Islet precursor cell (in vitro differentiated cells): ENCODE measurements at regions not wholly inside any gene's neighbourhood (a gene's known extent, or its start where the extent isn't known, plus 50 kb on each side); places are given as distances from the start of the nearest gene placed in this dataset.

Experiments used
- DNase-seq: peaks from one replicate; pipeline ENCODE4 v3.0.0-alpha.2; 2018

DNA sequence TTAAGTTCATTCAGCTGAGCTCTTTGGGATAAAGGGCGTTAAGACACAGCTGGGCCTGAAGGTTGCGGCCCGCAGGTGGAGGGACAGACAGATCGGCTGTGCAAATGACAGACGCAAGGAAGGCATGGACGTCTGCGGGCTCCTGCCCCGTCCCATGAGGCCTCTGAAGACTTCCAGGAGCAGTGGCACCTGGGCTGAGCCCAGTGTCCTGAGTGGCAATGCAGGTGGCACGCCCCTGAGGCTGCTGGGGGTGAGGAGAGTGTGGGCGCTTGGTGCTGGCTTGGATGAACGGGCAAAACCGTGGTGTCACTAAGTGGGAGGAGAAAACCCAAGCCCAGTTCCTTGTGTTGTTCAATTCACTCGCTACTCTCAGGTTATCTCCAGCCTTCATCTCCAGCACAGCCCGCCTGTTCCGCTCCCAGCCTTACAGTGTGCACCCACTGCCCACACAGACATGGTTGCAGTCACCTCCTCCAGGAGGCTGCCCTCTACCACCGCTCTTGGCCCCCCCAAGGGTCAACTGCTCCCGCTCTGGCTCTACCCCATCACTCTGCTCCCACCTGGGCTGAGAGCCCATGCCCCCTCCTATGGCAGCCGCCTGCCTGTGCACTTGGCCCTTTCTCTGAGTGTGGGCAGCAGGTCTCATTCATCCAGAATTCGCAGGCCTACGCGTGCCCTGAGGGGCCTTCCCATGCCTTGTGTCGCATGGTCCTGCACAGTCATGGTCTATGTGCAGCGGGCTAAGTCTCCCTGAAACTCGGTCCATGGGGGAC lies 50.3 kb downstream of the PTGR3 start:
- DNase-seq: no peak

DNA sequence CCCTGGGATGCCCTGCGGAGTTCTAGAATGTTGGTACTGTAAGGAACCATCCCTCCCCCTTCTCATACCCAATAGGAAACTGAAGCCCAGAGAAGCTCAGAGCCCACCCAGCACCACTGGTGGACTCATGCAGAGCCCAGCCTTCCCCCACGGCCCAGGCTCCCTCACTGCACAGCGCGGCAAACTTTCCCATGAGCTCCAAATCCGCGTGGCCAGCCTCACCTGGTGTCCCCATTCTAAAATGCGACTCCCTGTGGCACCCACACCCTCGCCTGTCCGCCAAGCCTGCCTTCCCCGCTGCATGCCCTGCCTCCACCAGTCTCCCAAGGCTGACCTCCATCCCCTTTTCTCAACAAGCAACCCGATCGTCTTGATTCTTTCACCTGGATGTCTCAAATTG lies 51.1 kb downstream of the PTGR3 start:
- DNase-seq: no peak

DNA sequence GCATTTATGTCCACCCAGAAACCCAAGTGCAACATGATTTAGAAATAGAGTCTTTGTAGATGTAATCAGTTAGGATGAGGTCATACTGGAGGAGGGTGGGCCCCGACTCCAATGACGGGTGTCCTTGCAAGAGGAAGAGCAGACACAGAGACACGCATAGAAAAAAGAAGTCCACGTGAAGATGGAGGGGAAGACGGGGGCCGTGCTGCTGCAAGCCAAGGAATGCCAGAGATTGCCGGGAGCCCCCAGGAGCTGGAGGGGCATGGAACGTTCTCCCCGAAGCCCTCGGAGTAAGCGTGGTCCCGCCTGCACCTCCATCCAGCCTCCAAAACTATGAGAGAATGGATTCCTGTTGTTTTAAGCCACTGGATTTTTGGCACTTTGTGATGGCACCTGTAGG lies 51.6 kb downstream of the PTGR3 start:
- no peak for DNase-seq

DNA sequence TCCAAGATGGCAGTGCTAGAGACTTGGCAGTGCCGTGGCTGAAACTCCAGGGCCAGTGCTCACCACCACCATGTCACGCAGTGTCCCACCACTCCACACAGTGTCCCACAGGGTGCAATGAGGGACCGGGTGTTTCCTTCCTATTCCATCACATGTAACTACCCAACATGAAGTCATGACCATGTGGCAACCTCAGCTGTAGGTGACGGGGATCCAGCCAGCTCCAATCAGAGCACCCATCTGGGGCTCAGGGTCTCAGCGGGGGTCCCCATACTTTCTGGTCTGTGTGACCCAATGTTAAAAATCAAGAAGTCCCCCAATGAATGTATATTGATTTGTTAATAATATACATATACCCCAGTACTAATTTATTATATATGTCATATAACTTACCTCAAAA lies 52.1 kb downstream of the PTGR3 start:
- DNase-seq: no peak

DNA sequence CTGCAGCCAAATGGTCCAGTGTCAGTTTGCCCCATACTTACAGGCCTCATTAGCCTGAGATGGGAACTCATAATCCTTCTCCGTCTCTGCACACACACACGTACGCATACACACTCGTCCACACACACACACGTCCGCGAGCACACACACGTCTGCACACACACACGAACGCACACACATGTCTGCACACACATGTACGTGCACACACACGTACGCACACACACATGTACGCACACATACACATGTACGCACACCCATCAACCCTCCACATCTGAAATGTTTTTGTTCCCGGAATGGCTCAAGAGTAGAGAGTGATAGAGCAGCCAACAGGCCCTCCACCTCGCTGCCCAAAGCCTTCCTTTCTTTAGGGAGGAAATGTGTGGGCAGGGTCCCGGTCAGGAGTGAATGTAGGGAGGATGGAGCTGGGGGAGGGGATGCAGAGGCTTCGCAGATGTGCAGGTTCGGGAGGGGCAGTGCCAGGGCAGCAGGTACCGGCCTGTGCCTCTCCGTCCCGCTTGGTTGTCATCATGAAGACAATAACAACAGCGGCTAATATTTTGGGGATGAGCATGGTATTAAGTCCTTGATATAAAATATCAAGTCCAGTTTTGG lies 52.7 kb downstream of the PTGR3 start:
- no peak for DNase-seq

DNA sequence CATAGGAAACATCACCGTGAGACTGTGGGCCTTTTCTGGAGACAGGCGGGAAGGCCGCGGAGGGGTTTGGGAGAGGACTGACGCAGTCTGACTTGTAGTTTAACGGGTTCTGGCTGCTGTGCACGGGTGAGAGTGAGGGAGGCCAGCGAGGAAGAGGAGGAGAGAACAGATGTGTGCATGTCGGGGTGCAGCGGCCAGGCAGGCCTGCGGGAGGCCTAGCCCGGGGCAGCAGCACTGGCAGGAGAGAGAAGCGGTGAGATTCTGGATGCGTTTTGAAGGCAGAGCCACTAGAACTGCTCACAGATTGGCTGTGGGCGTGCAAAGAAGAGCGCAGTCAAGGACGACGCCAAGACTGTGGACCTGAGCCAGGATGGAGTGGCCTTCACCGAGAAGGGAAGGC lies 53.9 kb downstream of the PTGR3 start:
- no peak for DNase-seq

DNA sequence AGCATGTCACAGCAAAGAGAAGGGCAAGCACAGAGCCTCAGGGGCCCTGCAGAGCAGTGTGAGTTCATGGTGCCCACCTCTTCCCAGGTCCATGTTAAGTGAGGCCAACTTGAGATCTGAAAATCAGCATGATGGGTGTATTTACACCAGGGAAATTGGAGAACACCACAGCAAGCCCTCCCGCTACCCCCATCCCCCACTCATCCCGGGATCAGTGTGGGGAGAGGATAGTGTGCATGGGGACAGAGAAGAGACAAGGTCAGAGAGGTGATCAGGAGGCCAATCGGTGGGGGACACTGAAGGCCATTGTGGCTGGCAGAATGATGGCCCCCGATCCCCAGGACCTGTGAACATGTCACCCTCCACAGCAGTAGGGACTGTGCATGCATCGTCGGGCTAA lies 54.7 kb downstream of the PTGR3 start:
- DNase-seq: no peak

DNA sequence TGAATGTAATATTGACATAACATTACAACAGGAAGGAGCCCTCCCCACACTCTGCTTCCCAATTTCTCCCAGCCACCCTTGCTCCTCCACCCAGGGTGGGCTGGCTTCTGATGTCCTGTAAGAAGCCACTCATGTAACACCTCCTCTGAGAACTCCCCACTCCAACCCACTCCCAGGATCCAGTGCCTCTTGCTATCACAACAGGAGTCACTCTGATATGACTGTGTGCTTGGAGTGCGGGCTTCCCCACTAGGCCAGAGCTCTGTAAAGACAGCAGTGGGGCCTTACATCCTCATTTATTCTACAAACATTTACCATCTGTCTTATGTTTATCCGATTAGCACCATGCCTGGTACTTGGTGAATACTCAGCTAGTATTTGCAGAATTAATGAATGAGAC lies 65.1 kb downstream of the PTGR3 start:
- DNase-seq: no peak

DNA sequence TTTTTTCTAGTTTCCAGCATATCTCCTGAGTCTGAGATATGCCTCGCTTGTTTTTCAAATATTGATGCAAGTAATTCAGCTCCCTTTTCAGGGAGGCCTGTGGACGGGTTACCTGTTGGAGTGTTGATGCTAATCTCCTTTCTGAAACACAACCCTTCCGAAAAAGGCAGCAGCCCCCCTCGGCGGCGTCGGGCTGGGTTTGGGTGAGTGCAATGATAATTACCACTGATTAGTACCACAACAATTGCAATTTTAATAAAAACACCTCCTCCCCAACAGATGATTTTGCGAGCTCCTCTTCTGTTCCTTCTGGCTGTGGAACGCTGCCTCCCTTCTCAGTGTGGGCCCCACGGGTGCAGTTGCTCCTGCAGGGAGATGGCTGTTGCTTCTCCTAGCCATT lies 66.3 kb downstream of the PTGR3 start:
- DNase-seq: no peak

DNA sequence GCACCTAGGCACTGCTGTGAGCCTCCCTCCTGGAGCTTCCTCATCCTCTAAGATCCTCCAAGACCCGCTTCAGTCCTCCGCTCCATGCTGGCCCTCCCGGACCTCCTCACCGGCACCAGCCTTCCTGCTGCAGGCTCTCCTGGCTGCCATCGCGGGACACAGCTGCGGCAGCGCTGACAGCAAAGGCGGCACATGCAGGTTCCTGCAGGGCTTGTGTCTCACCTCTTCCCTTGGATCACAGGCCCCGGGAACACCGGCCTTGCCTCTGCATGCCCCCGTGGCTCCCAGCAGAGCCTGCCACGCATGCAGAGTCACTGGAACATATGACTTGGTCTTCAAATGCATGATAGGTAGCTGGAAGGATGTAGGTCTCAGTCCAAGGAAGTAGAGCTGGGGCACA lies 67.2 kb downstream of the PTGR3 start:
- DNase-seq: no peak

DNA sequence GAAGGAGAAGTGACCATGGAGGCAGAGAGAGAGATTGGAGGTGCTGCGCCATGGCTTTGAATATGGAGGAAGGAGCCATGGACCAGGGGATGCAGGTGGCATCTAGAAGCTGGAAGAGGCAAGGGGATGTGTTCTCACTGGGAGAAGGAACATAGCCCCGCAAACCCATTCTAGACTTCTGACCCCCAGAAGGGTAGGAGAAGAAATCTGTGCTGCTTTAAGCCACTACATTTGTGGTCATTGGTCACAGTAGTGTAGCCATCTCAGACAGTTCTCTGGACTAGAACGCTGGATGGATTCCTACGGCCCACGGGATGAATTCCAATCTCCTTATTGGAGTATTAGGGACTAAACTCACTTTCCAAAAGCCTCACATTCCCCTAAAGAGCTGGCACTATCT lies 67.8 kb downstream of the PTGR3 start:
- DNase-seq: no peak

DNA sequence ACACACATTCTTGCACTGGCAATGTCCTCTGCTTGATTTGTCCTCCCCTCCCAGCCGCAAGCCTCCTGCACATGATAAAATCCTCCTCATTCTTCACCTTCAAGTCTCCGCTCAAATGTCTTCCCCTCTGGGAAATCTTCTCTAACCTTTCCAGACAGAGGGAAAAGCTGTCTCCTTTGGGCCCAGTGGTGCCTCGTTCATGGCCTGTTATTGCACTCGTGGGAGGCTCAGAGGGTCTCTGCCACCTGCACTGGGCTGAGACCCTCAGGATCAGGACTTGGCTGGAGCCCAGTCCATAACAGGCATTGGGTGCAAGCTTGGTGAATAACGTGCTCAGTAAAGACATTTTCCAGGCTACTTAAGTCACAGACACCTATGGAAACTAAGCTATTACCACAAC lies 68.6 kb downstream of the PTGR3 start:
- no peak for DNase-seq

DNA sequence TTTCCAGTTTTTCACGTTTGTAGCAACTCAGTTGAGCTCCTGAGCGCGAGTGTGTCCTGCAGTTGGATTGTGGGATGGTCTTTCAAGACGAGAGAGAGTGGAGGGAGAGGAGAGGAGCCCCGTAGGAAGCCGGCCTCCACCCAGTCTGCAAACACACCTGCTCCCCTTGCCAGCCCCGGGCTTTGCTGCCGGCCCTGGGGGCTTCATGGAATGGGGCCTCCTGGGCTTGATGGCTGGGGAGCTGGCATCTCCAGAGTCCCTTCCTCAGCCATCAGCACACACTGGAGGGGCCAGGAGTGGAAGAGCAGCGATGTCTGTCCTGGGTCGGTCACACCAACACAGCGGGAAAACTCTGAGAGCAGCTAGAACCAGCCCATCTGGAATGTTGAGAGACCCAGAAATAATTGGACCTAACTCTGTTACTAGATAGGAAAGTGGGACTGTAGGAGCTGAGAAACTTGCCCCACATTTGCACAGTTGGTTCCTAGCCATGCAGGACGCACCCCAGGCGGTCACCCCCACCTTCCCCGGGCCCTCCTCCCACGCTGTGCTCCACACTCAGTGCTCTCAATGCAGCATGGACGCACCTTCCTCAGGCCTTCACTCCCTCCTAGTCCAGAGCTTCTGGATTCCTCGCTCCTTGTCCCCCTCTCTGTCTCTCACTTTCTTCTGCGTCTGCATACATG lies 69.6 kb downstream of the PTGR3 start:
- DNase-seq: no peak

DNA sequence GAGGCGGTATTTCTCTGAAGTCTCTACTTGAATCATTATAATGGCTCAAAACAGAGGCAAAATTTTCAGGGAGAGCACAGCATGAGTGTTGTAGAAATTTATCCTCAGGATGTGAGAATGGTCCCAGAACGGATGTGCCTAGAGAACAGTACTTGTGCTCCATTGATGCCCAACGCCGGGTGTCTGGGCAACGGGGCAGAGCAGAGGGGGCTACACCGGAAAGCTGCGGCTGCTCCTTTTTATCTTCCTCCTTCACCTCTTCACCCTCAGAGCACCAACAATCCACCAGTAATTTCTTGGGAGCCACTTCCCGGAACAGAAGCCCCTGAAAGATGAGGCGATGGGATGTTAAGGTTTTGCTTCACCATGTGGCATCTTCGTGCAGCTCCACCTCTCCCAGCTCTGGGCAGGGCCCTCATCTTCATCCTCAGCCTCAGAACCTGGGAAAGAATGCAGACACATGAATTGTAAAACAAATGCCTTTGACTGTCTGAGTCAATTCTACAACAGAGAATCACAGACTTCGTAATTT lies 71.5 kb downstream of the PTGR3 start:
- no peak for DNase-seq

DNA sequence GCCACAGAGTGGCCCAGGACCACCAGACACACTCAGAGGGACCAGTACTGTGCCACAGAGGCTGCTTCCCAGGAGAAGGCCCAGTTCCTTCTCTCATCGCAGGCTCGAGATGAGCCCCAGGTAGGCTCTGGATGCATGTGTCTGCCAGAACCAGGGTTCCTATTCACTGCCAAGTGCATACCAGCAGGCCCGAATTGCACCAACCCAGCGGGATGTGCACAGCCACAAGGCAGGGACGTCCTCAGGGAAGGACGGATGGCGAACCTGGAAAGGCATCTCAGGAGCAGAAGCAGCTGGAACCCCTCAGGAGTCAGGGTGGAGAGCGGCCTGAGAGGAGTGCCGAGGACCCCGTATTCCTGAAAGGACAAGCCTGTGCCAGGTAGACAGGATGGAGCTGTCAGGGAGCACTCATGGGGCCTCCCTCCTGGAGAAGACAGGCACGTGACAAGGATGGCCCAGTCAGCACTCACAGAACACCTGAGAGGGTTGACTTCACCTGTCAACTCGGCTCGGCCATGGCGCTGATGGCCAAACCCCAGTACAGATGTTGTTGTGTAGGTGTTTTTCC lies 73.7 kb downstream of the PTGR3 start:
- DNase-seq: no peak

DNA sequence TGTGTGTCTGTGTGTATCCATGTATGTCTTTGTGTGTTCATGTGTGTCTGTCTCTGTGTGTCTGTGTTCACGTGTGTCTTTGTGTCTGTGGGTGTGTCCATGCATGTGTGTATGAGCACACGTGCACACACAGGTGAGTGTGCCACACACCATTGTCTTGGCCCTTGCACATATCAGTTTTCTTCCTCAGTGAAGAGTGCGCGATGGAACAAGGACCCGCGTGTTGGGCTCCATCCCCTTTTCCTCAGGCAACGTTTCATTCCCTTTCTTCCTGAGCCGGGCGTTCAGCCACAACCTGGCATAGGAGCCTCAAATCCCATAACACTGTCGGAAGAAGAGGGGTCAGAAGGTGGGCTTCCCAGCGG lies 74.3 kb downstream of the PTGR3 start:
- no peak for DNase-seq

DNA sequence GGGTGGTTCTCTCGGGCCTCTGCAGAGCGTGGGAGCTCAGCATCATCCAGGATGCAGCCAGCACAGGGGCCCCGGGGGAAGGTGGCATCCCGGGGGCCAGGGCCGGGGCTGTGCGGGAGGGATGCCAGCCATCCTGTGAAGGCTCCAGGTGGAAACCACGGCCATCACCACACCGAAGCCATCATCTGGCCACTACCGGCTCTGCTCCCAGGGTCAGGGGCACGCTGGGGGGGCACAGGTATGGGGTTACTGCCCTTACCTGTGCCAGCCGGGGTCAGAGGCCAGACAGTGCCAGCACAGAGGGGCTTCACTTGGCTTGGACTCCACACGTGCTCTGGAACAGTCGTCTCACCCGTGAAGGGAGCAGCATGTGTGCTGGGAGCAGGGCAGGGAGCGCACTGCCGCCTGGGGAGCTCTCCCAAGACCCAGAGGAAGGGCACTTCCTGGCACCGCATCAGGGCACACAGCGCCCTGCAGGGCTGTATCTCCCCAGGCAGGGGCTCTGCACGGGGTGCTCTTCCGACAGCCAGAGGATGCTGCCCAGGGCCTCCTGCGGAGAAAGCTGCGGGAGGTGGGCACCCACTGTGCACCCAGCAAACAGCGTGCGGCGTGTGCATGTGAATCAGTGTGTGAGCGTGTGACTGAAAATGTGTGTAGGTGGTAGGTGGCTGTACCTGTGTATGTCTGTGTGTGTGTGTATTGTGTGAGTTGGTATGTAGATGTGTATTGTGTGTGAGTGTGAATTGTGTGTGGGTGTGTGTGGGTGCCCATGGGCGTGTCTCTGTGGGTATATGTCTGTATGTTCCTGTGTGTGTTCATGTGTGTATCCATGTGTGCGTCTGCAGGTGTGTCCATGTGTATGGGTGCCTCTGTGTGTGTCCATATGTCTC lies 75.0 kb downstream of the PTGR3 start:
- no peak for DNase-seq

DNA sequence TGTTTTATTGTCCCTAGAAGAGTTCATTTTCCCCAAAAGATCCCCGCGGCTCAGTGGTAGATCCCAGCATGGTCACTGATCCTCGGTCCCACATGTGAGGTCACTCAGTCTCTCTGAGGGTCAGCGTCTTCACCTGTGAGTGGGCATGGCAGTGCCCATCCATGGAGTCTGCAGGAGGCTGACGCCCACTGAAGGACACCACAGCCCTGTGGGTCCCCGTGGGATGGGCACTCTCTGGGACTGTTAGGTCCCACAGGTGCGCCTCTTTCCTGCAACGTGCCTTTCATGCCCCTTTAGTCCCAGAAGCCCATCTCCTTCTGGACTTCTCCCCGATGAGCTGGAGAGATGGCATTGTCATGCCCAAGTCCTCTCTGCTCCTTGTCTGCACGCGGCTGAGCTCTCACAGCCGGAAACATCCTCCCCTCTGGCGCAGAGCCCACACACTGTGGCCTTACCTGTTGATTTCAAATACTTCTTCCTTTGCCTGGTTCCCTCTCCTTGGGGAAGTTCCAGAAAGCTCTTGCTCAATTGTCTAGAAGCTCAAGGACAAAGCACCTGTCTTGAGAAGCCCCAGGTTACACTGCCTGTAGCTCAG lies 75.9 kb downstream of the PTGR3 start:
- DNase-seq: no peak

DNA sequence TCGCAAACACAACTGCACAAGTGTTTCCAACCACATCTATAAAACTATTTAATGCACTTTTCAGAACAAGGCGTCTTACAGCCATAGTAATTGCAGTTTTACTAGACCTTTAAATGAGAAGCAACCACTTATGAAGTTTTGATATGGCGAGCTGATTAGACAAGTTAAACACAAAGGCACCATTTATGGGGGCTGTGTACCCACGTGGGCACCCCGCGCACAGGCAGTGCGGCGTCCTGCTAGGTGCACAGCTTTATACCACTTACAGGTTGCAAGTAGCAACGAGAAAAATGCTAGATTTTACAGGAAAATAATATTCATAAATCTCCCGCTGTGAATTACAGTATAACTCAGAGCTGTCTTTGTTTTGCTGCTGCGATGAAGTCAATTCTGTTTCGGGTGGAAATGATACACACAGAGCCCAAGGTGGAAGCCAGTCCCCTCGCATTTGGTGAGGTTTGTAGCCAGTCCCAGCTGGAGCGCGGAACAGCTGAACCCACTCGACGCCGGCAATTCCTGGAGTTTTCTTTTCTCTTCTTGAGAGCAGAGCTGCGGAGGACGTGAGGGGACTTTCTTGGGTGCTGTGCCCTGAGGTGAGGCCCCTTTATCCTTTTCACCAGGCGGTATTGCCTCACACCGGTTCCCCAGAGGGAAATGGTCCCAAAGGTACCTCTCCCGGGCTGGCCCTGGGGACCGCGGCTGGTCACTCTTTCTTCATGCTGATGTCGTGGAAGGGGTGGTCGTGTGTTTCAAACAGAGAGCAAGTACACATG lies 76.7 kb downstream of the PTGR3 start:
- DNase-seq: no peak

DNA sequence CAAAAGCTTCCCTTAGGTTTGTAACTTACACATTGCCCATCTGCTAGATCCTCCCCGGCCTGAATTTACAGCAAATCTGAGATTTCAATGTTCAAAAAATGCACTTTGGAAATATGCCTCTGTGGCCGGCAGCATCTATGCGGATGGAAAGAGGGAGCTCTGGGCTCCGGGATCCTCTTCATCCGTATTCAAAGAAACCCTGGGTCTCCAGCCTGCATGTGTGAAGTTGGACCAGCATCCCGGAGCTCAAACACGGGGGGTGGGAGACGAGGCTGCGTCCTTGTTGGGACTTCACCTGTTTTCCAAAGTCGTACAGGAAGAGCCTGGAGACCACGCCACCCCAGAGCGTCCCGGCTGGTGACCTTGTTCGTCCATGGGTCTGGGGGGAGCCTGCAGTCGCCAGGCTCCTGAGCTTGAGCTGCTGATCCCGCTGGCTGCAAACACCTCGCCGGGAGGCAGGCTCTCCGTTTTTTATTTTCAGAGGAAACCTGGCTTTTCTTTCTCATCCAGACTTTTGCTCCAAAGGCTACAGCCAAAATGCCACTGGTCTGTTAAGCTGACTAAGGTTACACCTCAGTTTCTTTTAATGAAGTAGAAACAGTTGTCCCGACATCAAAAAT lies 77.4 kb downstream of the PTGR3 start:
- no peak for DNase-seq
